ENCODE measurements at regions not wholly inside any gene's neighbourhood (a gene's known extent, or its start where the extent isn't known, plus 50 kb on each side); places are given as distances from the start of the nearest gene placed in this dataset.

DNA sequence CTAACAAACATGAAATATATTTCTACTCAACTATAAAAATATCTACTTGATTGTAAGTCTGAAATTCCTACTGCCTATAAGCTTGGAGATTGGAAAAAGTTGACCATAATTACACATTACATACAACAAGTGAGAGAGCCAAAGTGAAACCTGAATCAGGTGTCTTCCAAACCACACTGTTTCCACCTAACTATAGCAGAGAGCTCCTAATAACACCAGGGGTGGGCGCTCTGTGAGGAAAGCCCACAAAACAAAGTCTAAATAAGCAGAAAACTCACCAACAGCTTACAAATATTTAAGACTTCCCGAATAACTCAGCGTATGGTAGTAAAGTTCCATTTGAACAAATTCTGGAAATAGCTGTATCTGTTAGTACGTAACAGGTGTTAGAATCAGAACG lies 119.9 kb downstream of the GPR37 start:
- H3K36me3 ChIP-seq = no peaks in the 10 kb centered on the region
- TF ChIP-seq POLR2AphosphoS5 (IDR thresholded peaks at IDR 0.05) (no peak), POLR2A (IDR thresholded peaks at IDR 0.05) (no peak), EP300 (IDR thresholded peaks at IDR 0.05) (no peak)
- TF ChIP-seq, protein P1, sequence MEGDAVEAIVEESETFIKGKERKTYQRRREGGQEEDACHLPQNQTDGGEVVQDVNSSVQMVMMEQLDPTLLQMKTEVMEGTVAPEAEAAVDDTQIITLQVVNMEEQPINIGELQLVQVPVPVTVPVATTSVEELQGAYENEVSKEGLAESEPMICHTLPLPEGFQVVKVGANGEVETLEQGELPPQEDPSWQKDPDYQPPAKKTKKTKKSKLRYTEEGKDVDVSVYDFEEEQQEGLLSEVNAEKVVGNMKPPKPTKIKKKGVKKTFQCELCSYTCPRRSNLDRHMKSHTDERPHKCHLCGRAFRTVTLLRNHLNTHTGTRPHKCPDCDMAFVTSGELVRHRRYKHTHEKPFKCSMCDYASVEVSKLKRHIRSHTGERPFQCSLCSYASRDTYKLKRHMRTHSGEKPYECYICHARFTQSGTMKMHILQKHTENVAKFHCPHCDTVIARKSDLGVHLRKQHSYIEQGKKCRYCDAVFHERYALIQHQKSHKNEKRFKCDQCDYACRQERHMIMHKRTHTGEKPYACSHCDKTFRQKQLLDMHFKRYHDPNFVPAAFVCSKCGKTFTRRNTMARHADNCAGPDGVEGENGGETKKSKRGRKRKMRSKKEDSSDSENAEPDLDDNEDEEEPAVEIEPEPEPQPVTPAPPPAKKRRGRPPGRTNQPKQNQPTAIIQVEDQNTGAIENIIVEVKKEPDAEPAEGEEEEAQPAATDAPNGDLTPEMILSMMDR (IDR thresholded peaks at IDR 0.05) = no peak
- H3K4me1 ChIP-seq = no peaks in the 10 kb centered on the region
- no peak for ATAC-seq
- no peaks in the 10 kb centered on the region for H3K27me3 ChIP-seq
- H3K9me3 ChIP-seq = no peaks in the 10 kb centered on the region
- WGBS, 2 donors (ENCODE audit: low coverage in 1 of 2) = 92 to 96% methylated on average over 2 to 5 of the region's 5 CpGs
- no peak overlapping the region for H3K4me3 ChIP-seq
- no peak overlapping the region for H3K27ac ChIP-seq

DNA sequence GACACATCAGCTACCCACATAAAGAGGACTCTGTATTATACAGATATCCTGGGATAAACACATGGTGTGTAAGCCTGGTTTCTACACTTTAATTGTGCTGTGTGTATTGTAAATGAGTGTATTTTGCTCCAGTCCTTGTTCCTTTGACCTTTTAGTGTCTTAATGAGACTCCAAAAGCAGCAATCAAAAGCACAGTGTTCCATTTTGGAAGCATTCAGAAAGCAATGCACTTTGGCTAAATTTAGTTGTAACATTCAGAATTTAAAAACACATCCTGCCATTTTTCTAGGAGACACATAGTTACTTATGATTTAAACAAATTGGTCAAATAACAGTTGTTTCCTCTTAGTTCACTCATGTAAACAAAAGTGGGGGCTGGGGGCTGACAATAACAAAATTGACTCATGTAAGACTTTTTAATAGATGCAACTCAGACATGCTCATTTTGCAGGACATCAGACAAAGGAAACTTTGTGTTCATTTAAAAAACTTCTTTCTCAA lies 122.2 kb downstream of the GPR37 start:
- TF ChIP-seq POLR2A (IDR thresholded peaks at IDR 0.05) = no peak
- TF ChIP-seq EP300 (IDR thresholded peaks at IDR 0.05) = no peak
- no peak for TF ChIP-seq POLR2AphosphoS5 (IDR thresholded peaks at IDR 0.05)
- TF ChIP-seq, protein P1 (IDR thresholded peaks at IDR 0.05) = no peak
- no peaks in the 10 kb centered on the region for H3K27me3 ChIP-seq
- H3K4me3 ChIP-seq = no peak overlapping the region
- no peak for ATAC-seq
- no peaks in the 10 kb centered on the region for H3K36me3 ChIP-seq
- no peak overlapping the region for H3K27ac ChIP-seq
- no peaks in the 10 kb centered on the region for H3K9me3 ChIP-seq
- no peaks in the 10 kb centered on the region for H3K4me1 ChIP-seq

DNA sequence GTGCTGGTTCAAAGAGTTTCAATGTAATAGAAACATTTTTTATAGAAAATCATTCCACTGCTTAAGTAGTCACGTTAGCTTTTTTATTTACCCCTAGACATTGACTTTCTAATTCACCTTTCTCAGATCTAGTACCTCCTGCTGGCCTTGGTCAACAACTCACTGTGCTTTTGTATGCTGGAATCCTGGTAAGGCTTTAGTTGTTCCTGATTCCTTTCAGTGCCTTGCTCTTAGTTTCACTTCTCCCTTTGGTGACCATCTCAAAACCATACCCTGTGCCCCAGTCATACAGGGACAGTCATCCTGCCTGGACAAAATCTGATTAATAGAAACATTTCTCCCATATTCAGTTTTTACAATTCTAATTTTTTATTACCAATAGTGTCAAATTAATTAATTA lies 130.2 kb downstream of the GPR37 start:
- no peaks in the 10 kb centered on the region for H3K36me3 ChIP-seq
- WGBS, 2 donors (ENCODE audit: low coverage in 1 of 2) = 38 to 63% methylated on average over 1 of the region's 1 CpG
- no peak overlapping the region for H3K27ac ChIP-seq
- H3K9me3 ChIP-seq = no peaks in the 10 kb centered on the region
- TF ChIP-seq POLR2AphosphoS5 (IDR thresholded peaks at IDR 0.05) (no peak), EP300 (IDR thresholded peaks at IDR 0.05) (no peak), POLR2A (IDR thresholded peaks at IDR 0.05) (no peak)
- TF ChIP-seq, protein P1 (IDR thresholded peaks at IDR 0.05) = no peak
- H3K4me3 ChIP-seq = no peak overlapping the region
- no peaks in the 10 kb centered on the region for H3K27me3 ChIP-seq
- no peak for ATAC-seq
- H3K4me1 ChIP-seq = no peaks in the 10 kb centered on the region

DNA sequence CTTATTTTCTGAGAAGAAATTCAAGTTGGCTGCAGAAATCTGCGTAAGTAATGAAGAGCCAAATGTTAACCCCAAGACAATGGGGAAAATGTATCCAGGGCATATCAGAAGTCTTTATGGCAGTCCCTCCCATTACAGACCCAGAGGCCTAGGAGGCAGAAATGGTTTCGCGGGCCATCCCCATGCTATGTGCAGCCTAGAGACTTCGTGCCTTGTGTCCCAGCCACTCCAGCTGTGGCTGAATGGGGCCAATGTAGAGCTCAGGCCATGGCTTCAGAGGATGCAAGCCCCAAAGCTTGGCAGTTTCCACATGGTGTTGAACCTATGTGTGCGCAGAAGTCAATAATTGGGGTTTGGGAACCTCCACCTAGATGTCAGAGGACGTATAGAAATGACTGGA lies 131.9 kb downstream of the GPR37 start:
- Histone ChIP-seq H3K4me3 (no peak overlapping the region), H3K27me3 (no peaks in the 10 kb centered on the region), H3K27ac (no peak overlapping the region), H3K4me1 (no peaks in the 10 kb centered on the region), H3K9me3 (no peaks in the 10 kb centered on the region), H3K36me3 (no peaks in the 10 kb centered on the region)
- WGBS, 2 donors (ENCODE audit: low coverage in 1 of 2) = 83% methylated on average over 1 to 5 of the region's 6 CpGs
- TF ChIP-seq, protein P1 (IDR thresholded peaks at IDR 0.05) = no peak
- no peak for TF ChIP-seq POLR2AphosphoS5 (IDR thresholded peaks at IDR 0.05)
- TF ChIP-seq EP300 (IDR thresholded peaks at IDR 0.05) = no peak
- TF ChIP-seq POLR2A (IDR thresholded peaks at IDR 0.05) = no peak
- no peak for ATAC-seq

DNA sequence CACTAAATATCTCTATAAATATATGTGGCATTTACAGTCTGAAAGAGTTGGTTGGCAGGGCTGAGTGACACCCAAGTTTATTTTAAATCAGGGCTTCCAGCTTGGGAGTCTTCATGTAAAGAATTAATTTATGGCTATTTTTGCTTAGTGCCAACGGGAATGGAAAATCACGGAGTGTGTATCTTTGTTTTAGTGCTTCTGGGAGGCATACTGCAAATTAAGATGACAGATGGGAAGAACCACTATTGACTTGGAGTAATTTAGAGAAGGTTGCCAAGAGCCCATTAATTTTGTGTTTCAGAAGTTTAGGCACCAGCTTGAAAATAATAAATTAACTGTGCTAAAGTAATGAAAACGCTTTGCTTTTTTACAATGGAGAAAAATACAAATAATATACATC lies 135.2 kb downstream of the GPR37 start:
- Histone ChIP-seq H3K27ac (no peak overlapping the region), H3K36me3 (no peaks in the 10 kb centered on the region), H3K27me3 (no peaks in the 10 kb centered on the region), H3K4me3 (no peak overlapping the region), H3K4me1 (no peaks in the 10 kb centered on the region), H3K9me3 (no peaks in the 10 kb centered on the region)
- no peak for ATAC-seq
- WGBS, 2 donors (ENCODE audit: low coverage in 1 of 2) = 23 to 43% methylated on average over 3 of the region's 3 CpGs
- TF ChIP-seq EP300 (IDR thresholded peaks at IDR 0.05) = no peak
- TF ChIP-seq, protein P1 (IDR thresholded peaks at IDR 0.05) = no peak
- TF ChIP-seq POLR2A (IDR thresholded peaks at IDR 0.05) = no peak
- no peak for TF ChIP-seq POLR2AphosphoS5 (IDR thresholded peaks at IDR 0.05)
